H1 (cell line): ENCODE measurements at regions not wholly inside any gene's neighbourhood (a gene's known extent, or its start where the extent isn't known, plus 50 kb on each side); places are given as distances from the start of the nearest gene placed in this dataset.

Source experiments
- CTCF ChIA-PET: fragments of 300-600 bp; sonication (Branson Sonifier 250); formaldehyde crosslinking; loops from one replicate; lab custom pipeline; 2021; ENCODE audit not compliant: partially characterized antibody; lab: Charles Lee
- POLR2A ChIA-PET: fragments of 300-600 bp; sonication (Branson Sonifier 250); formaldehyde crosslinking; loops from one replicate; lab custom pipeline; 2021; ENCODE audit warnings: inconsistent platforms; ENCODE audit not compliant: partially characterized antibody; lab: Charles Lee
- DNase-seq, 2 experiments: peaks; one replicate each; pipeline versions ENCODE4 v3.0.0 to v3.0.0-alpha.2; 2010 to 2022; ENCODE audit warnings: low spot score in 2 of 2, low read depth in 1 of 2, mixed read lengths in 1 of 2
- FAIRE-seq: peaks from 2 replicates; lab custom pipeline; 2011; peaks lifted over from hg19 to GRCh38; lab: Jason Lieb, UNC
- H2AFZ ChIP-seq: 2 replicates; pipeline ENCODE4 v1.8.1; 2012; ENCODE audit warnings: low read length, inconsistent platforms
- H2AK5ac ChIP-seq: 2 replicates; pipeline ENCODE4 v1.6.1; 2013; ENCODE audit warnings: low read depth, low read length
- H2BK120ac ChIP-seq: replicated peaks from 2 replicates; pipeline ENCODE3; 2013; ENCODE audit warnings: low read depth, low read length, inconsistent platforms
- H2BK12ac ChIP-seq: 2 replicates; pipeline ENCODE4 v1.6.1; 2013; ENCODE audit warnings: low read depth, low read length
- H2BK15ac ChIP-seq: 2 replicates; pipeline ENCODE4 v1.6.1; 2013; ENCODE audit warnings: low read length
- H2BK20ac ChIP-seq: 2 replicates; pipeline ENCODE4 v1.6.1; 2013; ENCODE audit warnings: low read length
- H2BK5ac ChIP-seq: 2 replicates; pipeline ENCODE4 v1.6.1; 2013; ENCODE audit warnings: low read depth, low read length
- H3K14ac ChIP-seq: 2 replicates; pipeline ENCODE4 v1.6.1; 2013; ENCODE audit warnings: inconsistent platforms; ENCODE audit not compliant: insufficient read length
- H3K18ac ChIP-seq: 2 replicates; pipeline ENCODE4 v1.6.1; 2013; ENCODE audit warnings: low read length; ENCODE audit errors: extremely low read depth
- H3K23ac ChIP-seq: 2 replicates; pipeline ENCODE4 v1.6.1; 2013; ENCODE audit warnings: inconsistent platforms; ENCODE audit not compliant: insufficient read length
- H3K23me2 ChIP-seq: 2 replicates; pipeline ENCODE4 v1.6.1; 2013; ENCODE audit warnings: low read depth, low read length
- H3K27ac ChIP-seq: 2 replicates; pipeline ENCODE4 v1.6.1; 2011; ENCODE audit warnings: low read depth, low read length, inconsistent platforms
- H3K27me3 ChIP-seq, 4 experiments: replicated peaks in 1 of 4; 1 replicate in 1 of 4; 2 replicates in 3 of 4; pipeline versions ENCODE4 v1.6.1 to v1.8.1; 2011 to 2013; ENCODE audit warnings: low read length in 3 of 4, mild to moderate bottlenecking in 3 of 4, inconsistent platforms in 2 of 4, mixed read lengths in 2 of 4, moderate library complexity in 1 of 4; ENCODE audit not compliant: control insufficient read depth in 3 of 4, insufficient read depth in 3 of 4; ENCODE audit errors: extremely low read depth in 1 of 4
- H3K36me3 ChIP-seq, 4 experiments: 2 replicates each; pipeline versions ENCODE4 v1.6.1 to v1.8.1; 2011 to 2013; ENCODE audit warnings: mild to moderate bottlenecking in 4 of 4, low read length in 3 of 4, moderate library complexity in 2 of 4, control low read depth in 1 of 4, inconsistent platforms in 1 of 4; ENCODE audit not compliant: insufficient read depth in 4 of 4, control insufficient read depth in 2 of 4
- H3K4ac ChIP-seq: replicated peaks from 2 replicates; pipeline ENCODE3; 2013; ENCODE audit warnings: low read length, low read depth, mixed read lengths, inconsistent platforms; ENCODE audit not compliant: insufficient read length
- H3K4me1 ChIP-seq, 4 experiments: replicated peaks in 1 of 4; 1 replicate in 1 of 4; 2 replicates in 3 of 4; pipeline versions ENCODE4 v1.6.1 to v1.8.1; 2011 to 2013; ENCODE audit warnings: low read length in 3 of 4, inconsistent platforms in 2 of 4, mixed read lengths in 1 of 4; ENCODE audit not compliant: insufficient read depth in 4 of 4, control insufficient read depth in 3 of 4
- H3K4me2 ChIP-seq, 2 experiments: 2 replicates each; pipeline versions ENCODE4 v1.6.1 to v1.8.1; 2011 to 2013; ENCODE audit warnings: low read depth in 2 of 2, low read length in 2 of 2, control low read depth in 1 of 2, inconsistent platforms in 1 of 2, mild to moderate bottlenecking in 1 of 2; ENCODE audit not compliant: insufficient read depth in 1 of 2
- H3K4me3 ChIP-seq, 4 experiments: fragments of 200-600, 300-600 bp in 1 of 4; sonication (generic), shearing (Covaris generic), sonication (Bioruptor Twin) in 1 of 4; 2 replicates each; pipeline versions ENCODE4 v1.5.1 to v1.8.1; 2011 to 2016; ENCODE audit warnings: low read length in 4 of 4, low read depth in 3 of 4, control low read depth in 2 of 4, inconsistent platforms in 2 of 4, mild to moderate bottlenecking in 2 of 4, mixed read lengths in 1 of 4, moderate library complexity in 1 of 4; ENCODE audit not compliant: insufficient read depth in 2 of 4; ENCODE audit errors: extremely low read depth in 1 of 4
- H3K56ac ChIP-seq: replicated peaks from 2 replicates; pipeline ENCODE3; 2013; ENCODE audit warnings: low read depth, mild to moderate bottlenecking, mixed read lengths, low read length, inconsistent platforms; ENCODE audit not compliant: insufficient read length
- H3K79me1 ChIP-seq: 2 replicates; pipeline ENCODE4 v1.6.1; 2013; ENCODE audit warnings: low read depth, low read length, control low read depth
- H3K79me2 ChIP-seq, 2 experiments: 2 replicates each; pipeline versions ENCODE4 v1.6.1 to v1.8.1; 2012 to 2013; ENCODE audit warnings: low read length in 2 of 2, mild to moderate bottlenecking in 2 of 2, inconsistent platforms in 1 of 2; ENCODE audit not compliant: insufficient read depth in 2 of 2, control insufficient read depth in 1 of 2
- H3K9ac ChIP-seq, 4 experiments: replicated peaks in 1 of 4; 1 replicate in 1 of 4; 2 replicates in 3 of 4; pipeline versions ENCODE4 v1.6.1 to v1.8.1; 2011 to 2013; ENCODE audit warnings: low read depth in 3 of 4, low read length in 3 of 4, control low read depth in 2 of 4, mild to moderate bottlenecking in 2 of 4, moderate library complexity in 2 of 4, inconsistent platforms in 1 of 4; ENCODE audit errors: extremely low read depth in 1 of 4
- H3K9me3 ChIP-seq, 2 experiments: 2 replicates each; pipeline versions ENCODE4 v1.6.1 to v1.8.1; 2012 to 2013; ENCODE audit warnings: mild to moderate bottlenecking in 2 of 2, moderate library complexity in 2 of 2, control low read depth in 1 of 2, inconsistent platforms in 1 of 2, low read depth in 1 of 2, low read length in 1 of 2, mixed read lengths in 1 of 2; ENCODE audit not compliant: insufficient read depth in 2 of 2
- H4K20me1 ChIP-seq, 2 experiments: replicated peaks in 1 of 2; 2 replicates each; pipeline versions ENCODE3 to v1.8.1; 2011 to 2013; ENCODE audit warnings: inconsistent platforms in 2 of 2, low read length in 2 of 2, mild to moderate bottlenecking in 1 of 2; ENCODE audit not compliant: insufficient read depth in 2 of 2, control insufficient read depth in 1 of 2
- H4K5ac ChIP-seq: 2 replicates; pipeline ENCODE4 v1.6.1; 2013; ENCODE audit warnings: low read length, low read depth, mixed read lengths, inconsistent platforms; ENCODE audit not compliant: insufficient read length
- H4K8ac ChIP-seq: 2 replicates; pipeline ENCODE4 v1.8.0; 2013; ENCODE audit warnings: mild to moderate bottlenecking, moderate library complexity, low read length, inconsistent platforms; ENCODE audit not compliant: insufficient read depth; ENCODE audit errors: extremely low read depth
- H4K91ac ChIP-seq: replicated peaks from 2 replicates; pipeline ENCODE3; 2013; ENCODE audit warnings: low read length, mixed read lengths, inconsistent platforms; ENCODE audit not compliant: insufficient read length
- BRCA1 ChIP-seq: IDR thresholded peaks from 2 replicates; pipeline ENCODE4 v1.6.1; 2012; ENCODE audit warnings: low read depth, low read length, improper control_type of control experiment
- GABPA ChIP-seq: IDR thresholded peaks from 2 replicates; pipeline ENCODE4 v1.6.1; 2011; ENCODE audit warnings: mild to moderate bottlenecking, low read length, moderate library complexity, borderline replicate concordance; ENCODE audit not compliant: insufficient read depth
- SP1 ChIP-seq: IDR thresholded peaks from 2 replicates; pipeline ENCODE4 v1.6.1; 2011; ENCODE audit warnings: low read depth, low read length
- WGBS, 2 experiments: shearing (Covaris generic) in 1 of 2; methylation state at CpG; one replicate each; pipeline versions ENCODE4 v1.1.6 to v1.1.7; 2013 to 2015; ENCODE audit warnings: low lambda C conversion rate in 2 of 2, mixed read lengths in 2 of 2, inconsistent platforms in 1 of 2, low coverage in 1 of 2, missing lambda C conversion rate in 1 of 2; ENCODE audit not compliant: insufficient replicate concordance in 2 of 2, insufficient coverage in 1 of 2, insufficient read length in 1 of 2; ENCODE audit errors: extremely low coverage in 1 of 2, missing lambda C conversion rate in 1 of 2; 5-methylcytosine and 5-hydroxymethylcytosine counted together

DNA sequence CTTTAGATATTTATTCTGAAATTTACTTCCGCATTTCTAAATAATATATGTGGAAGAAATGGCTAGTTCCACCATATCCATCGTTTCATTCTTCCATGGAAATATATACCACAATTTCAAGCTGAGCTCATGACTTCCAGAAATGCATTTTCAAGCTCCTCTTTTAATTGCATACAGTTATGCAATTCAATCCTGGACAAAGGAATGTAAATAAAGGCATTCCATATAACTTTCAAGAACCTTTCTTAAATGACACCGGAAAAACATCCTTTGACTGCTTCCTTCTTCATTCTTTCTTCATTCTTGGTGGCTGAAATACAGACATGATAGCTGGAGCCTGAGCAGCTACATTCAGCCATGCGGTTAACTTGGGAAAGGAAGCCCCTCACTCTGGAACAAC is 185.2 kb upstream of the GADL1 start:
- Histone ChIP-seq H2BK120ac (no peak overlapping the region), H2BK15ac (no peak overlapping the region), H2AFZ (no peak overlapping the region), H3K4me2 (no peak overlapping the region), H3K4me3 (no peak overlapping the region), H4K5ac (no peak overlapping the region), H3K14ac (no peak overlapping the region), H3K27me3 (peaks cover 0 to 1% (median 0%) of the 10 kb centered on the region in 4 experiments; a peak in 1 of 7 replicates), H3K36me3 (no peaks in the 10 kb centered on the region), H4K20me1 (no peaks in the 10 kb centered on the region), H4K91ac (no peak overlapping the region), H3K9ac (no peak overlapping the region), H2BK20ac (no peak overlapping the region), H3K9me3 (peaks cover 0 to 2% of the 10 kb centered on the region in 2 experiments; a peak in 1 of 4 replicates), H3K4me1 (no peaks in the 10 kb centered on the region), H3K79me1 (no peaks in the 10 kb centered on the region), H2BK5ac (no peak overlapping the region), H3K27ac (no peak overlapping the region), H3K56ac (no peak overlapping the region), H2AK5ac (no peak overlapping the region), H3K23ac (no peak overlapping the region), H4K8ac (no peak overlapping the region), H3K23me2 (no peaks in the 10 kb centered on the region), H3K79me2 (no peaks in the 10 kb centered on the region), H2BK12ac (no peak overlapping the region), H3K4ac (no peak overlapping the region), H3K18ac (no peak overlapping the region)
- ChIA-PET CTCF (no interaction called here), POLR2A (no interaction called here)
- FAIRE-seq (no peak), DNase-seq (no peak)
- 88% methylated on average over 4 of the region's 4 CpGs; no CpG with 5 or more reads in 1 of the 2 experiments for WGBS, 2 experiments
- TF ChIP-seq BRCA1, result no peak
- no peak for TF ChIP-seq SP1
- no peak for TF ChIP-seq GABPA
